ENCODE measurements at regions not wholly inside any gene's neighbourhood (a gene's known extent, or its start where the extent isn't known, plus 50 kb on each side); places are given as distances from the start of the nearest gene placed in this dataset.
A peak's percentile ranks its signal among the peaks of the same experiment; 100 is the strongest.
"Not testable (repeated sequence)": the region's sequence is repeated elsewhere in the genome, so short reads cannot be mapped to it uniquely, and the experiment has no call there.

DNA sequence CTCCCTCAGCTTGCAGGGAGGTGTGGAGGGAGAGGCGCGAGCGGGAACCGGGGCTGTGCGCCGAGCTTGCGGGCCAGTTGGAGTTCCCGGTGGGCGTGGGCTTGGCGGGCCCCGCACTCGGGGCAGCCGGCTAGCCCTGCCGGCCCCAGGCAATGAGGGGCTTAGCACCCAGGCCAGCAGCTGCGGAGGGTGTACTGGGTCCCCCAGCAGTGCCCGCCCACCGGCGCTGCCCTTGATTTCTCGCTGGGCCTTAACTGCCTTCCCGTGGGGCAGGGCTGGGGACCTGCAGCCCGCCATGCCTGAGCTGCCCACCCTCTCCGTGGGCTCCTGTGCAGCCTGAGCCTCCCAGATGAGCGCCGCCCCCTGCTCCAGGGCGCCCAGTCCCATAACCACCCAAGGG is 537.3 kb downstream of the ZBBX start:
- ATAC-seq; intact Hi-C loops (cut with micrococcal nuclease; ENCODE audit: unreplicated experiment); BruUV-seq (replicated peaks); CTCF ChIA-PET; POLR2A ChIA-PET; H3K27me3 ChIP-seq (ENCODE audit: control insufficient read depth, insufficient read depth, low read length); DNase-seq (ENCODE audit: low read depth, low spot score); H3K4me1 ChIP-seq (ENCODE audit: control insufficient read depth, insufficient read depth, low read length); H3K36me3 ChIP-seq (ENCODE audit: control insufficient read depth, insufficient read depth, low read length); in situ Hi-C loops (cut with HindIII; ENCODE audit: low pct_unique_long_range_greater_than_20kb, low sequenced_read_pairs); H3K4me3 ChIP-seq (ENCODE audit: low read depth in 2 of 2, low read length in 2 of 2); H3K9me3 ChIP-seq (ENCODE audit: control insufficient read depth, insufficient read depth, low read depth, low read length); H3K27ac ChIP-seq (ENCODE audit: low read length): not testable (repeated sequence)

DNA sequence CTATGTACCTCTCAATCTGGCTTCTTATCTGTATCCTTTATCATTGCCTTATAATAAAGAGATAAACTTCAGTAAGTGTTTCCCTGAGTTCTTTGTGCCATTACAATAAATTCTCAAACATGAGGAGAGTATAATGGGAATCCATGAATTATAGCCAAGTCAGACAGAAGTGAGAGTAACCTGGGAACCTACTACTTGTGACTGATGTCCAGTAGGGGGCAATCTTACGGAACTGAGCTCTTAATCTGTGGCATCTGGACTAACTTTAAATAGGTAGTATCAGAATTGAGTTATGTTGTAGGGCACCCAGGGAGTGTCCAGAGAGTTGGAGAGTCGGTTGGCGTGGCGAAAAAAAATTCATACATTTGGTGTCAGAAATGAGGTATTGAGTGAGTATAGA is 542.6 kb downstream of the ZBBX start:
- Histone ChIP-seq H3K36me3 (ENCODE audit: control insufficient read depth, insufficient read depth, low read length) (no peaks in the 10 kb centered on the region), H3K4me1 (ENCODE audit: control insufficient read depth, insufficient read depth, low read length) (no peaks in the 10 kb centered on the region), H3K27me3 (ENCODE audit: control insufficient read depth, insufficient read depth, low read length) (no peaks in the 10 kb centered on the region), H3K4me3 (ENCODE audit: low read depth in 2 of 2, low read length in 2 of 2) (no peak overlapping the region), H3K9me3 (ENCODE audit: control insufficient read depth, insufficient read depth, low read depth, low read length) (peaks cover 6% of the 10 kb centered on the region; the same call in 1 of the 2 replicates), H3K27ac (ENCODE audit: low read length) (no peak overlapping the region)
- DNase-seq (ENCODE audit: low read depth, low spot score) (no peak), ATAC-seq (no peak)
- intact Hi-C loops (cut with micrococcal nuclease; ENCODE audit: unreplicated experiment) (no loop called here), in situ Hi-C loops (cut with HindIII; ENCODE audit: low pct_unique_long_range_greater_than_20kb, low sequenced_read_pairs) (no loop called here)
- CTCF ChIA-PET: interaction anchor here (0.7 kb wide), 1 partner anchor 421 kb away, joined by 4 read pairs; no protein-coding TSS in a partner anchor
- POLR2A ChIA-PET: interaction anchor here (0.7 kb wide), 1 partner anchor 422 kb away, joined by 5 read pairs; no protein-coding TSS in a partner anchor
- BruUV-seq (replicated peaks): no TSS peak
- no peak for TF ChIP-seq REST (IDR thresholded peaks at IDR 0.05; ENCODE audit: insufficient read depth in 1 of 2, low read depth in 2 of 2, low read length in 1 of 2)
- TF ChIP-seq, protein P1, sequence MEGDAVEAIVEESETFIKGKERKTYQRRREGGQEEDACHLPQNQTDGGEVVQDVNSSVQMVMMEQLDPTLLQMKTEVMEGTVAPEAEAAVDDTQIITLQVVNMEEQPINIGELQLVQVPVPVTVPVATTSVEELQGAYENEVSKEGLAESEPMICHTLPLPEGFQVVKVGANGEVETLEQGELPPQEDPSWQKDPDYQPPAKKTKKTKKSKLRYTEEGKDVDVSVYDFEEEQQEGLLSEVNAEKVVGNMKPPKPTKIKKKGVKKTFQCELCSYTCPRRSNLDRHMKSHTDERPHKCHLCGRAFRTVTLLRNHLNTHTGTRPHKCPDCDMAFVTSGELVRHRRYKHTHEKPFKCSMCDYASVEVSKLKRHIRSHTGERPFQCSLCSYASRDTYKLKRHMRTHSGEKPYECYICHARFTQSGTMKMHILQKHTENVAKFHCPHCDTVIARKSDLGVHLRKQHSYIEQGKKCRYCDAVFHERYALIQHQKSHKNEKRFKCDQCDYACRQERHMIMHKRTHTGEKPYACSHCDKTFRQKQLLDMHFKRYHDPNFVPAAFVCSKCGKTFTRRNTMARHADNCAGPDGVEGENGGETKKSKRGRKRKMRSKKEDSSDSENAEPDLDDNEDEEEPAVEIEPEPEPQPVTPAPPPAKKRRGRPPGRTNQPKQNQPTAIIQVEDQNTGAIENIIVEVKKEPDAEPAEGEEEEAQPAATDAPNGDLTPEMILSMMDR (IDR thresholded peaks at IDR 0.05): peak; percentile 44

- CTCF ChIA-PET: interaction anchor here (0.7 kb wide), 1 partner anchor 420 kb away, joined by 4 read pairs; no protein-coding TSS in a partner anchor
- POLR2A ChIA-PET: interaction anchor here (0.7 kb wide), 1 partner anchor 421 kb away, joined by 5 read pairs; no protein-coding TSS in a partner anchor
- intact Hi-C loops (cut with micrococcal nuclease; ENCODE audit: unreplicated experiment) (no loop called here), in situ Hi-C loops (cut with HindIII; ENCODE audit: low pct_unique_long_range_greater_than_20kb, low sequenced_read_pairs) (no loop called here)
- Histone ChIP-seq H3K4me3 (ENCODE audit: low read depth in 2 of 2, low read length in 2 of 2) (no peak overlapping the region), H3K27ac (ENCODE audit: low read length) (no peak overlapping the region), H3K9me3 (ENCODE audit: control insufficient read depth, insufficient read depth, low read depth, low read length) (peaks cover 6% of the 10 kb centered on the region; the same call in 1 of the 2 replicates), H3K36me3 (ENCODE audit: control insufficient read depth, insufficient read depth, low read length) (no peaks in the 10 kb centered on the region), H3K4me1 (ENCODE audit: control insufficient read depth, insufficient read depth, low read length) (no peaks in the 10 kb centered on the region; the same call in 1 of the 2 replicates), H3K27me3 (ENCODE audit: control insufficient read depth, insufficient read depth, low read length) (no peaks in the 10 kb centered on the region)
- TF ChIP-seq TCF7L2 (IDR thresholded peaks at IDR 0.05; ENCODE audit: low read depth, low read length): no peak
- no peak for TF ChIP-seq POLR2AphosphoS5 (IDR thresholded peaks at IDR 0.05; ENCODE audit: low read depth, low read length)
- TF ChIP-seq, protein P1 (IDR thresholded peaks at IDR 0.05): no peak
- no peak for TF ChIP-seq SIN3A (IDR thresholded peaks at IDR 0.05; ENCODE audit: borderline replicate concordance, insufficient read depth, low read depth, low read length)
- no peak for TF ChIP-seq REST (IDR thresholded peaks at IDR 0.05; ENCODE audit: insufficient read depth in 1 of 2, low read depth in 2 of 2, low read length in 1 of 2)
- no TSS peak for BruUV-seq (replicated peaks)
- DNase-seq (ENCODE audit: low read depth, low spot score) (no peak), ATAC-seq (no peak)
These were observed 543.3 kb downstream of the ZBBX start for GRCh38 chr3:166836836-166837235.
